Esophagus (tissue), 2 donors: ENCODE measurements at regions not wholly inside any gene's neighbourhood (a gene's known extent, or its start where the extent isn't known, plus 50 kb on each side); places are given as distances from the start of the nearest gene placed in this dataset.
"Not testable (repeated sequence)": the region's sequence is repeated elsewhere in the genome, so short reads cannot be mapped to it uniquely, and the experiment has no call there.

Source experiments
- H3K27ac ChIP-seq, 2 donors: one replicate each; pipeline ENCODE4 v1.5.1; 2013; ENCODE audit warnings: low read depth in 2 of 2, mild to moderate bottlenecking in 2 of 2, inconsistent platforms in 1 of 2, low read length in 1 of 2, moderate library complexity in 1 of 2
- H3K27me3 ChIP-seq, 2 donors: one replicate each; pipeline ENCODE4 v1.6.1; 2013; ENCODE audit warnings: low read length in 2 of 2, control low read depth in 1 of 2, mild to moderate bottlenecking in 1 of 2; ENCODE audit not compliant: insufficient read depth in 2 of 2, control insufficient read depth in 1 of 2
- H3K36me3 ChIP-seq, 2 donors: one replicate each; pipeline ENCODE4 v1.6.1; 2013; ENCODE audit warnings: low read length in 1 of 2; ENCODE audit not compliant: control insufficient read depth in 2 of 2, insufficient read depth in 2 of 2
- H3K4me1 ChIP-seq, 2 donors: one replicate each; pipeline ENCODE4 v1.6.1; 2013; ENCODE audit warnings: low read length in 1 of 2; ENCODE audit not compliant: control insufficient read depth in 2 of 2, insufficient read depth in 2 of 2
- H3K4me3 ChIP-seq, 2 donors: one replicate each; pipeline ENCODE4 v1.5.1; 2013; ENCODE audit warnings: low read length in 2 of 2, mild to moderate bottlenecking in 2 of 2, low read depth in 1 of 2, moderate library complexity in 1 of 2
- H3K9me3 ChIP-seq, 2 donors: one replicate each; pipeline ENCODE4 v1.6.1; 2013; ENCODE audit warnings: mild to moderate bottlenecking in 2 of 2, low read depth in 1 of 2, low read length in 1 of 2, moderate library complexity in 1 of 2; ENCODE audit not compliant: control insufficient read depth in 2 of 2, insufficient read depth in 1 of 2
- WGBS, 2 donors: extraction: QIAGEN DNeasy Blood & Tissue Kit; methylation state at CpG; one replicate each; pipeline ENCODE4 v1.1.7; 2013; 5-methylcytosine and 5-hydroxymethylcytosine counted together
- donor health status: healthy with polysubstance abuse.
- donor health status: Bipolar disorder and iron deficiency.

DNA sequence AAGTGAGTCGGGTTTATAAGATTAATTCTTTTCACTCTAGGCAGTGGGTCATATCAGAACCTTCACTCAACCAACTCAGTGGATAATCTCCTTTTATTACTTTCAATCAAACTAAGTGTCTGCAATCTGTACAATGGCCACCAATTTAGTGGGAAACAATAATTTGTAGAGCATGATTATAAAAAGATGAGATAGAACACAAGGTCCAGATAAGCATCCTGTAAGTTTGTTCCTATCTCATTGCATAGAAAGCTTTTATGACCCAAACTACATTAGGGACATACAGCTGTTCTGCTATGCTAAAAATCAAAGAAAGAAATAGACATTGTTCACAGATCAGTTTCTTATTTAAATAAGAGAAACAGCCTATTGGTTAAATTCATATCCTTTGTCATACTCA, 341.4 kb upstream of the PSMD7 start:
- no peaks in the 10 kb centered on the region for H3K9me3 ChIP-seq
- no peak overlapping the region for H3K4me3 ChIP-seq
- H3K36me3 ChIP-seq: no peaks in the 10 kb centered on the region
- no peak overlapping the region for H3K27ac ChIP-seq
- no peaks in the 10 kb centered on the region for H3K27me3 ChIP-seq
- 50 to 71% methylated on average over 1 of the region's 1 CpG for WGBS, 2 donors
- no peaks in the 10 kb centered on the region for H3K4me1 ChIP-seq

DNA sequence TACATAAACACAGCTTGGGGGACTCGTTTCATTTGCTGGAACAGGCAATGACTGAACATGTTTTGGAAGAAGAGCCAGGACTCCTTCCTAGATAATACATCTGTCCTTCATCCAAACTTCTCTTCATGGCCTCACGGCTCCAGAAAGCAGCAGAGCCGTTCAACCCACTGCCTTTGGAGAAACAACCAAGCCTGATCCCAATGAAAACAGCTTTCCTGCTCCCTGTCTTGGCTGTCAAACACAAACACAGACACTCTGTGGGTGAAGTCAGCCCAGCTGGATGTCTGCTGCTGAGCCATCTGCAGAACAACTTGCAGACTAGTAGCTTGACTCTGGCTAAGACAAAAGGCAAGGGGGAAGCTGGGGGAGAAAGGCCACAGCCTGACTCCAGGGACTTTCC, 345.1 kb upstream of the PSMD7 start:
- H3K27me3 ChIP-seq: no peaks in the 10 kb centered on the region
- no peaks in the 10 kb centered on the region for H3K4me1 ChIP-seq
- H3K9me3 ChIP-seq: no peaks in the 10 kb centered on the region
- no peaks in the 10 kb centered on the region for H3K36me3 ChIP-seq
- WGBS, 2 donors: 28 to 41% methylated on average over 3 of the region's 3 CpGs
- no peak overlapping the region for H3K4me3 ChIP-seq
- no peak overlapping the region for H3K27ac ChIP-seq

GRCh38 chr16:73949574-73950320, 346.9 kb upstream of the PSMD7 start:
- Histone ChIP-seq H3K9me3 (no peaks in the 10 kb centered on the region), H3K4me1 (no peaks in the 10 kb centered on the region), H3K4me3 (no peak overlapping the region), H3K27me3 (no peaks in the 10 kb centered on the region), H3K27ac (no peak overlapping the region), H3K36me3 (no peaks in the 10 kb centered on the region)
- 40 to 48% methylated on average over 7 of the region's 7 CpGs for WGBS, 2 donors

- Histone ChIP-seq H3K4me3 (no peak overlapping the region), H3K27ac (no peak overlapping the region)
- WGBS, 2 donors: 51 to 56% methylated on average over 4 of the region's 4 CpGs
Measured at GRCh38 chr16:73945631-73946030, 351.0 kb upstream of the PSMD7 start.

GRCh38 chr16:73943184-73943583, 353.4 kb upstream of the PSMD7 start:
- H3K4me1 ChIP-seq, H3K36me3 ChIP-seq, H3K4me3 ChIP-seq, H3K9me3 ChIP-seq, H3K27me3 ChIP-seq, H3K27ac ChIP-seq: not testable (repeated sequence)
- 89 to 91% methylated on average over 11 of the region's 11 CpGs for WGBS, 2 donors

More at GRCh38 chr16:73945631-73946030, 351.0 kb upstream of the PSMD7 start:
- no peaks in the 10 kb centered on the region for H3K36me3 ChIP-seq
- H3K27me3 ChIP-seq: no peaks in the 10 kb centered on the region
- no peaks in the 10 kb centered on the region for H3K9me3 ChIP-seq
- H3K4me1 ChIP-seq: no peaks in the 10 kb centered on the region

GRCh38 chr16:73940786-73941185, 355.8 kb upstream of the PSMD7 start:
- WGBS, 2 donors: 94 to 96% methylated on average over 7 of the region's 7 CpGs

GRCh38 chr16:73923951-73924350, 372.7 kb upstream of the PSMD7 start:
- Histone ChIP-seq H3K27me3 (no peaks in the 10 kb centered on the region), H3K27ac (no peak overlapping the region), H3K36me3 (no peaks in the 10 kb centered on the region), H3K9me3 (no peaks in the 10 kb centered on the region), H3K4me1 (no peaks in the 10 kb centered on the region), H3K4me3 (no peak overlapping the region)
- 86 to 90% methylated on average over 3 of the region's 3 CpGs for WGBS, 2 donors

More at GRCh38 chr16:73940786-73941185, 355.8 kb upstream of the PSMD7 start:
- H3K27ac ChIP-seq, H3K4me3 ChIP-seq, H3K4me1 ChIP-seq, H3K9me3 ChIP-seq, H3K36me3 ChIP-seq, H3K27me3 ChIP-seq: not testable (repeated sequence)

GRCh38 chr16:73921295-73921694, 375.3 kb upstream of the PSMD7 start:
- H3K4me3 ChIP-seq: no peak overlapping the region
- no peaks in the 10 kb centered on the region for H3K9me3 ChIP-seq
- no peak overlapping the region for H3K27ac ChIP-seq
- peaks cover 0 to 2% of the 10 kb centered on the region in 2 donors for H3K27me3 ChIP-seq
- no peaks in the 10 kb centered on the region for H3K36me3 ChIP-seq
- no peaks in the 10 kb centered on the region for H3K4me1 ChIP-seq
- 86 to 87% methylated on average over 3 of the region's 3 CpGs for WGBS, 2 donors

GRCh38 chr16:73916829-73917594, 379.6 kb upstream of the PSMD7 start:
- Histone ChIP-seq H3K4me1 (no peaks in the 10 kb centered on the region), H3K27ac (no peak overlapping the region), H3K27me3 (peaks cover 0 to 2% of the 10 kb centered on the region in 2 donors), H3K36me3 (no peaks in the 10 kb centered on the region), H3K9me3 (no peaks in the 10 kb centered on the region), H3K4me3 (no peak overlapping the region)
- 57 to 58% methylated on average over 10 of the region's 10 CpGs for WGBS, 2 donors

GRCh38 chr16:73915935-73916334, 380.7 kb upstream of the PSMD7 start:
- Histone ChIP-seq H3K9me3 (no peaks in the 10 kb centered on the region), H3K36me3 (no peaks in the 10 kb centered on the region), H3K4me3 (no peak overlapping the region), H3K27me3 (peaks cover 0 to 2% of the 10 kb centered on the region in 2 donors), H3K4me1 (no peaks in the 10 kb centered on the region), H3K27ac (no peak overlapping the region)
- 76 to 79% methylated on average over 4 of the region's 4 CpGs for WGBS, 2 donors
